GM18861 (cell line): ENCODE measurements at regions not wholly inside any gene's neighbourhood (a gene's known extent, or its start where the extent isn't known, plus 50 kb on each side); places are given as distances from the start of the nearest gene placed in this dataset.

Experiments used
- ATAC-seq: cut with Tn5 transposase; IDR thresholded peaks from one replicate; pipeline ENCODE4 v1.9.1; 2021; ENCODE audit not compliant: unreplicated experiment

DNA sequence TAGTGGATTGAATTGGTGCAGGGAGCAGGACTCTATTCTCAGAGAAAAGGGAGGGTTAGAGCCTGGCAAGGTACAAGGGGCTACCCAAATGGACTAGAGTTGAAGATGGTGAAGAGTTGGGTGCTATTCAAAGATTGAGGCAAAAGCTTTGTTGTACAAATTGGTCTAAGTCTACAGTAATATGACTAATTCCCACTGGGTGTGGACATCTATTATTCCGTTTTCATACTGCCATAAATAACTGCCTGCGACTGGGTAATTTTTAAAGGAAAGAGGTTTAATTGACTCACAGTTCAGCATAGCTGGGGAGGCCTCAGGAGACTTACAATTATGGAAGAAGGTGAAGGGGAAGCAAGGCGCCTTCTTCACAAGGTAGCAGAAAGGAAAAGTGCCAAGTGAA, 266.3 kb downstream of the TPBG start:
- no peak for ATAC-seq

DNA sequence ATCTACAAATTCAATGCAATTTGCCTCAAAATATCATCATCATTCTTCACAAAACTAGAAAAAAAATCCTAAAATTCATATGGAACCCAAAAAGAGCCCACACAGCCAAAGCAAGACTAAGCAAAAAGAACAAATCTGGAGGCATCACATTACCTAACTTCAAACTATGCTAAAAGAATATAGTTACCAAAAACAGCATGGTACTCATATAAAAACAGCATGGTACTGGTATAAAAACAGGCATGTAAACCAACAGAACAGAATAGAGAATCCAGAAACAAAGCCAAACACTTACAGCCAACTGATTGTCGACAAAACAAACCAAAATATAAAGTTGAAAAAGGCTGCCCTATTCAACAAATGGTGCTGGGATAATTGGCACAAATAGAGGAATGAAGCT, 278.1 kb downstream of the TPBG start:
- ATAC-seq, result no peak

DNA sequence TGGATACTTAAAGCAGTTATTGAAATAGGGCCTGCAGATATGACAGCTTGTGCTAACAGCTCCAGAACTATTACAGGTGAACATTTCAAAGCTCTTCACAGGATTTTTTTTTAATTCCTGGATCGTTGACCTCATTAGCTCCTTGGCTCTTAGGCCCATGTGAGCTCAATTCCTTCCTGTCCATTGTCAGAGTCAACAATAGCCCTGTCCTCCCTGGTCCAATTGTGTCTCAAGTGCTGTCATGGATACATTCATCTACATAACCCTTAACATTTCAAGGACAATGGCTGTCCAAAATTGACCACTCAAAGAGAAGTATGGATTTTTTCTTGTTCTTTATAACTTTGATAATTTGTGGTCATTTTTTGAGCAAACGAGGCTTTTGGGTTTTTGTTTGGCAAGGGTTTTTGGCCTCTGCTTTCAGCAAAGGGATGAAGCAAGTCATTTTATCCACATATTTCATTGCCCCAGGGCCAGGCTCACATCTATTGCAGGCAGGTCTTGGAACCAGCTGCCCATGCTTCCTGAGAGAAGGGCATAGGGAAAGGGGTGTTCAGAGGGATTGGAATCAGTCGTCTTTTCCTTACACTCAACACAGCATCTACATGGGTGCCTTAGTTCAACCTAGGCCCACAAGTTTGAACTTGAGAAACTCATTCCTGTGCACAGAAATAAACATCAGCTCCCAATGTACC, 282.1 kb downstream of the TPBG start:
- no peak for ATAC-seq

DNA sequence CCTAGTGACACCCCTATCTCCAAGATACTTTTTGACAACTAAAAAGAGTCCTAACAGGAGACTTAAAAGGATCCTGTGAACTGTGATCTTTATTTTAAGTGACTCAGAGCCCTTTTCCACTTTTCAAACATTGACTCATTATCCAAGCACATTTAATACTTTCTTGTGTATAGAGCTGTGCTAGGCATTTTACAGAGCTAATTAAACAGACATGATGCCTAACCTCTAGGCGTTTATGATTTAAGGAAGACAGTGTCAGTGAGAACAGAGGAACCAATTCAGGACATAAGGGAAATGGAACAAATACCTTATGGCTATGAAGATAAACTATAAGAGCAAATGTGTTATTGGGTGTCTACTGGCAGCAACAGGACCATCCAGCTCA, 282.6 kb downstream of the TPBG start:
- no peak for ATAC-seq

DNA sequence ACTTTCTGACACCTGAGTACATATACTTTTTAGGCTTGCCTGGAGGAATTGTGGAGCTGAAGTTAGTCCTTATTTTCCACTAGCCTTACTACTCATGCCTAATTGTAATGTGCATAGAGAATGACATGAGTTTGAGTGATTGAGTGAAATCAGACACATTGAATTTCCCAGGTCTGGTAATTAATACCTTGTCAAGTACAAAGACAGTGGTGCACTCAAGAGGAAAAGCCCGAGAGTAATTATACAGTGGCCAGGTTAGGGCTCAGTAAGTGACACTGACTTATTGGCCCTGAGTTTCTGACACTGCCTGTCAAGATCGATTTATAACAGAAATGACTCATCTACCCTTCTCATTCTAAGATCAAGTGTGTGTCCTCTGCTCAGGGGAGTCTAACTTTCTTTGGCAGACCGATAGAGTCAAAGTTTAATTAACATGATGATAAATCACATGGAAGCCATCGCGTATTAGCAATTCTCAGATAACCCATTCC, 288.3 kb downstream of the TPBG start:
- no peak for ATAC-seq

DNA sequence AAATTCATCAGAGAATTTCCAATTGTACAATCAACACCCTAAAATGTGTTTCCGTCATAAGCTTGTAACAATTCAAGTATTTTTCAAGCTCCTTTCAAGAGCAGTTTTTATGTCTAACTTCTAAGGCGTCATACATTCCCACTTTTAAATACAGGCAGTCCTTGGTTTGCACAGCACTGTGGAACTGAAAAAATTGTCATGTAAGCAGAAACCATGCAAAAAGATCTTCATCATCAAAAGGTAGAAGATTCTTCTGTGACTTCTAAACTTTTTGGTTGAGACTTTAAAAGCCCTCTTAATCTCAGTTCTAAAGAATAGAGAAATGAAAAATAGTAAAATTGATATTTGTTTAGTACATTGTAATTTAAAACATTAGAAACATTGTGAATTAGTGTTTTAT, 315.6 kb downstream of the TPBG start:
- no peak for ATAC-seq

DNA sequence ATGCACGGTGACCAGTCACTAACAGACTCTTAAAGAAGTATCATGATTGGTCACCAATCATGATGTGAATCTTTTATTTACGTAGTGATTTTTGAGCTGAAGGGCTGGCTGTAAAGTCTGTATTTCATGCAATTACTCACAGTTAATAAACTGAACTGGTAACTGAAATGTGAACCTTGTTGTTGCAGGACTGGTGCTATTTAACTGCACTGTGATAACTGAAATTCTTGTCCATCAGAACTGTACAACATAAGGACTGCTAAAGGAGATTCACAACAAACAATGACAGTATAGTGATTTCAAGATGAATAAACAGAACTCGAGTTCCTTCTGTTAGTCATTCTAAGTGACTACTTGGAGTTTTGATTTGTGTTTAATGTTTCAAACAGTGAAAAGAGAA, 316.6 kb downstream of the TPBG start:
- no peak for ATAC-seq

DNA sequence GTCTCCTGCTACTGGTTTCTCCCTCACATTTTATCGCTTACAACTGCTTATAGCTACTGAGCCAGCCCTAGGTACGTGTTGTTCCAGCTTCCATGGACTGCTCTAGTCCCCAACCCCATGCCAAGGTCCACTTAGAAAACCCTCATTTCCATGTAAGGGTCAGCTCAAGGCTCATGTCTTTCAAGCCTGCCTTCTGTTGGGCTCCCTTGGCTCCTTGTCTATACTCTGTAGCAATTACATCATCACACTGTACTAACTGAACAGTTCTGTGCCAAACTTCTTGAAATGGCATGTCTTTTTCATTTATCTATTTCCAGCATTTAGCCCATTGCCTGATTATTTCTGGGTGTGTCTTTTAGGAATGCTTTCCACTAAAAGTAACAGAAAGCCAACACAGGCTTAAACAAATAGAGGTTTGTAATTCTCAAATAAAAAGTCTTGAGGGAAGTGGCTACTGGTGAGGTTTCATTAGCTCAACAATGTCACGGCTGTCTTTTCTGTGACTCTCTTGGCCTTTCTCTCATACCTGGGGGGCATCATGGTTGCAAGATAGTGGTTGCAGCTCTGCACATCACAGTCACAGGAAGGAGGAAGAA, 317.6 kb downstream of the TPBG start:
- ATAC-seq, result no peak

DNA sequence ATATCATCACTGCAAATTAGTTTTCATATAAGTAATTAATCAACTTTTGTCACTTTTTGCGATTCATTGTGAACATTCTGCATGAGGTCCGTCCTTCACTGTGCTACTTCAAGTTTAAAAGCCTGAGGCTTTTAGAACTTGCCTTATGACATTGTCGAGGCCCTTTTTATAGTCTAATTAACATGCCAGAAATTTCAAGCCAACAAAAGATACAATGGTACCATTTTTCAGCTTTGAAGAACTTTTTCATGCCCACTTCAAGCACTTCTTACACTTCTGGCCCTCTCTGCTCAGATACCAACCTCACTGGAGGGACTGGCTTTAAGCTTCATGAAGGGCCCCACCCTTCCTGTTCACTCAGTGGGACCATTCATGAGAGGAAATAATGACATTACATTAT, 323.1 kb downstream of the TPBG start:
- no peak for ATAC-seq

DNA sequence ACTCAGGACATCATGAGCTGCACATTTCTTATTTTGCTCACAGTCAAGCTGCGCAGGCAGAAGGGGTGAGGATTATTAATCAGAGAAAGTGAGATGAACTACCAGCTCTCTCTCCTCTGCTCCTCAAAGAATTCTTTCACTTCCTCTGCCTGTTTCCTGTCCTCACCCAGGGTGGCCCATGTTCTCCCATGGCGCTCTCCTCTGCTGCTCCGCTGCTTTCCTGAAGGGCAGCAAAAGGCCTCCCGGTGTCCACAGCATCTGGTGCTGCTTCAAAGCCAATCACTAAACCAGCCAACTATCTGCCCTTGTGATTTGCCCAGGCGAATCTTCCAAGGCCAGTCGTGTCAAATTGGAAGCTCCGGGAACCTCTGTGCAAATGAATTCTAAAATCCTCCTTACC, 324.2 kb downstream of the TPBG start:
- no peak for ATAC-seq

DNA sequence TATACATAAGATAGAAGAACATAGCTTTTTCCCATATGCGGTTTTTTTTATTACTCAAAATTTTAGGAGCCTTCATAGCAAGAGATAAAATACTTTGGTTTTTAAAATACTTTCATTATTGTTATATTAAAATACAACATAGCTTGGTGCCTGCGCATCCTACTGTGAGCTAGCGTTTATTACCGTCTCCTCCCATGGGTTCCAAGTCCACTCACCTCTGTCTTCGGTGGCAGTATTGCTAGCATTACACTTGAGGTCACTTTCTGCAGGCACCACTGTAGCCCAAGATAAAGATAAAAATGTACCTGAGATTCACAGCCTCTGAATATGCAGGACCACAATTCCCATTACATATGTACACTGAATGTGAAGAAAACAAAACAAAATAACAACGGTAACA, 326.7 kb downstream of the TPBG start:
- ATAC-seq, result no peak

DNA sequence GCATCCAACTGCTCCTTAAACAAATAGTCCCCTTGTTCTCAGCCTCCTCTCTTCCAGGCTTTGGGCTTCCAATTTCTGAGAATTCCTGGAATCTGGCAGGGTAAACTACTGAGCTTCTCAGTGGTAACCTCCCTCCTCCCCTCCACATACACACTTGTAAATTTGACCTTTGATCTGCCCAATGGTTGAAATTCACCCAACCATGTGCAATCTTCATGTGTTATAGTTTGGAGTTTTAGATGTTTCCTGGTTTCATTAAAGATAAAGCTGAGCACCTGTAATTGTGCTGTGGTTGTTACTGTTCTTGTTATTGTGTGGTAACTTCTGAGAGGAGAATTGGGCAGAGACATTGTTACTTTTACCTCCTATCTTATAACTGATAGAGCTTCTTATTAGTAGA, 328.4 kb downstream of the TPBG start:
- no peak for ATAC-seq

DNA sequence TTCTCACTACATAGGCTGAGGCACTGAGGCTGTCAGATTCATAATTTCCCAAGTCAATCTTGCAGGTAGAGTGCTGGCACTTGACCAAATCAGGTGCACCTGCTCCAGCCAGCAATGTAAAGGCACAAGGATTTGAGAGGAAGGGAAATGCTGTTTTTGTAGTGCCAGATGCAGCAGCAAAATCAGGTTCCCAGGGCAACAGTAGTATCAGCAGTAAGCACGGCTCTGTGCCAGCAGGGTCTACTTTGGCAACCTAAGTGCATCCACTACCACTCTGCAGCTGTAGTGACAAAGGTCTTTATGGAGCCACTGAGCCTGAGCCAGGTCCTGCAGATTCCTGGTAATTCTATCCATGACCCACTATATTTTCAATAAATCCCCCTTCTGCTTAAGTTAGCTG, 329.5 kb downstream of the TPBG start:
- ATAC-seq, result no peak

DNA sequence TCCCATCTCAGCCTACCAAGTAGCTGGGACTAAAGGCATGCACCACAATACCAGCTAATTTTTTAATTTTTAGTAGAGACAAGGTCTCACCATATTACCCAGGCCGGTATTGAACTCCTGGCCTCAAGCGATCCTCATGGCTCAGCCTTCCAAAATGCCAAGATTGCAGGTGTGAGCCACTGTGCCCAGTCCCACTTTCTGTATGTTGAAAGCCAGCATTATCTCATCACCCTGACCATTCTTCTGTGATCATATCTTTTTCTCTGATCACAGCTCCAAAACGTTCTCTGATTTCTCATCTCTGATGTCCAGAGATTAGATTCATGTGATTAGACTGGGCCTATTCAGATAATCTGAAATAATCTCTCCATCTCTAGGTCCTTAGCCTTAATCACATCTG, 337.7 kb downstream of the TPBG start:
- ATAC-seq, result no peak

DNA sequence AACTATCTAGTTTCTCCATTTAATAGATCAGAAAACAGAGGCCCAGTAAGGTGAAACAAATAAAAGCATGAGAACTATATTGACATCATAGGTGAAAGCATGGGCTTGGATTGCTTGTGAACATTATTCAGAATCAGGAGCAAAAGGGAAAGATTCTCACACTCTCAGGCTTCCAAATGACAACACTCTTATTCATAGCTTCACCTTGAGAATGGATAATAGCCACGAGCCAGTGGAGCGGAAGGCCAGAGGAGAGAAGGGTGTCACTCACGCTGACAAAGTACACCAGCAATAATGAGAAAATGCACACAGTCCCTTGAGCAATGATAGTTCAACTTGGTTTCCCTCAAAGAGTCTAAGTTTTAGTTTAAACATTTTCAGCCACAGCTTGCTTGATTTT, 339.0 kb downstream of the TPBG start:
- ATAC-seq, result no peak

DNA sequence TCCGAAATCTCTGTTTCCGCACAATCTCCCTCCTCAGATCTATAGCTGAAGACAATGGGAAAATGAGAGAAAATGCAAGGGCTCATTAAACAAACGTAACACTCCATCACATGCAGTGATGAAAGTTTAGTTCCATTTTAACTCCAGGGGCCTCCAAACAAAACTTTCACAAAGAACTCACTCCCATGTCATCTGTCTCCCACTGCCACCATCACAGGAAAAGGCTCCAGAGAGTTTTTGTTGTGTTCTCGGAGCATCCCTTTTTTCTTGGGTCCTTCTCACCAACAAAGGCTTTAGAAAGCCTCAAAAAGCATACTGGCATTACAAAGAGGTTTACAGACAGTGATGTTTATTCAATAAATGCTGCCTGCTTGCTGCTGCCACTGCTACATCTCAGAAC, 339.6 kb downstream of the TPBG start:
- no peak for ATAC-seq

DNA sequence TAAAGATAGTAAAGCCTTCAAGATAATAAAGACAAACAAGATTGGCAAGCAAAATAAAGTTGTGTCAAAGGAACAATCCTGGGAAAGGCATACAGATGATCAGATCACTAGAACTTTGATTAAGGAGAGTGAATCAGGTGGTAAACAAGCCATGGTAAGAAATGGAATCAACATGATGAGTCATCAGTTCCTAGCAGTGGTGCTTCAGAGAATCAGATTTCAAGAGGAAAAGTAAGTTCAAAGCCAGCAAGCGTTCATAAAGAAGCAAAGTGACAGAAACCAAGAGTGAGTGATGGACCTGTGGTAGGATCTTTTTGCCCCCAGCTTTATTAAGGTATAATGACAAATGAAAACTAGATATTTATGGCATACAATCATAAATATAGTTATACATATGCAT, 340.4 kb downstream of the TPBG start:
- ATAC-seq, result no peak

DNA sequence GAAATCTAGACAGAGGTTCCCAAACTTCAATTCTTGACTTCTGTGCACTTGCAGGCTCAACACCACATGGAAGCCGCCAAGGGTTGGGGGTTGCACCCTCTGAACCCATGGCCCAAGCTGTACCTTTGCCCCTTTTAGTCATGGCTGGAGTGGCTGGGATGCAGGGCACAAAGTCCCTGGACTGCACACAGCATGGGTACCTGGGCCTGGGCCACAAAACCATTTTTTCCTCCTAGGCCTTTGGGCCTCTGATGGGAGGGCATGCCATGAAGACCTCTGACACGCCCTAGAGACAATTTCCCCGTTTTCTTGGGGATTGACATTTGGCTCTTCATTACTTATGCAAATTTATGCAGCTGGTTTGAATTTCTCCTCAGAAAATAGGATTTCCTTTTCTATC, 342.0 kb downstream of the TPBG start:
- ATAC-seq, result no peak

DNA sequence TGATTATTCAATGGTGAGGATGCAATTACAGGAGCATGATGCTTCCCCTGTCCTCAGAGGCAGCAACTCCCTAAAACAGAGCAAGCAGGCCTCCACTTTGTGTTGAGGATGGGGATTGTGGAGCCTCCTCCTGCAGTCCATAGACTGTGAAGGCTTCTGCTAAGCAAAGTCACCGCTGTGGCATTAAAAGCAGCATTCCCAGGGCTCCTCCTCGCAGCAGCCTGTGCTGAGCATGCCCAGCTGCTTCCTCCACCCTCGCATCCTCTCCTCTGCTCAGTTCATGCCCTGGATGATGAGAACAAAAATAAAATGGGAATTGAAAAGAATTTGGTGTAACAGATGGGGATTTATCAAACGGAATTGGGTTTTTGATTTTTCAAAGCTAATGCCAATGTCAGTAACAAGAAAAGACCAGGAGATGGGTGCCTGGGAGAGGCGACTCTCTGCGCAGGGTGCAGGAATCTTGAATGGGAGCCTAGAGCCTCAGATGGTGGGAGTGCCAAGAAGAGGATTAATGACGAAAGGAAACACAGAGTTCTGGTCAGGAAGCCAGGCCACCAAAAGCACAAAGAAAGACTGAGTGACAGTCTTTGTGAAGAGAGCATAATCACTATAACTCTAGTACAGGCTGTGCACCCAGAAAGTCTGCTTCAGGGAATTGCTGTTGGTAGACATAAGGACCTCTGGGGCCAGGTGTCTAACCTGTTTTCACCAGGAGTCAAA, 347.6 kb downstream of the TPBG start:
- no peak for ATAC-seq

DNA sequence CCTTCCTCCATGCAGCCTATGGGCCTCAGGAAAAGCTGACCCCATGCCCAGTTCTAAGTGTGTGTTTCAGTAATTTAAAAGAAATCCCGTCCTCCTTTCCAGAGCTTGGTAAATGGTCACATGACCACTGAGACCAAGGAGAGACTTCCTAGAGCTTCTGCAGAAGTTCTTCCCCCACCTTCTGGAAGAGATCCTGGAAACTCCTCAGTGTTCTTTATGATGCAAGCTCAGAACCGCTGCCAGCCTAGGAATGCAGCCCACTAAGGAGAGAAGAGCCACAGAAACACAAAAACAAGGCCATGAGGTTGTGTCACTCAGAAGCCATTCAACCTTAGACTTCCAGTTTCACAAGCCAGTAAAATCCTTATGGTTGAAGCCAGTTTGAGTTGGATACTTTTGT, 348.4 kb downstream of the TPBG start:
- no peak for ATAC-seq

DNA sequence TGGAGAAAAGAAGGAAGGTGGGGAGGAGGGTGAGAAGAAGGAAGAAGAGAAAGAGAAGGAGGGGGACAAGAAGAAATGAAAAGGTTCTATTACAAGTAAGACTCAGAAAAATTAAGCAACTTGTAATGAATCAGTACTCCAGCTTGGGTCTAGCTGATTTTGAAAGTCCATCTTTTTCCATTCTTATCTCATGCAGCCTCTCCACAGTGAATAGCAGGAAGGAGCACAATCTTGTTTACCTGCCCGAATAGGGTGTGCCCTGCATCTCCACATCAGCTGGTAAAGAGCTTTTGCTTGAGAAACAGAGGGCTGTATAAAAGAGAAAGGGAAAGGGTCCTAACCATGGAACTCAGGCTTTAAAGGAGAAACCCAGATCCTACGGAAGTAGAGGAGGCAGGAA, 348.8 kb downstream of the TPBG start:
- ATAC-seq, result no peak

DNA sequence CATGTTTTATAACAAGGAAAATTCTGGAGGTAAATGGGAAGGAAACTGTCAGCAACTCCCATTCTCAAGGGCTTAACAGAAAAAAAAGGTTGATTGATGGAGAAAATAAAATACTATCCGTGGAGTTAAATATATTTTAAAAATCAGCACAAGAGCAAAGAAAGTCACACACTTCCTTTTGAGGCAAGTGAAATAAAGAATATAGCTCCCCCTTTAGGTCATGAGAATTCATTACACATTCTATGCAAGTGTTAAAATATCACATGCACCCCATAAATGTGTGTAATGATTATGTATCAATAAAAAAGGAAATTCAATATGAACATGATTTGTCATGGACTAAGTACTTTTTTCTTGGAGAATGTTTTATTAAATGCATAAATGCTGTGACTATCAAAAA, 349.2 kb downstream of the TPBG start:
- no peak for ATAC-seq
